SU-DHL-6 (cell line): ENCODE measurements at regions not wholly inside any gene's neighbourhood (a gene's known extent, or its start where the extent isn't known, plus 50 kb on each side); places are given as distances from the start of the nearest gene placed in this dataset.

Experiments used
- CTCF ChIP-seq: fragments of 200-600 bp; sonication (generic); IDR thresholded peaks from one replicate; pipeline ENCODE4 v1.5.1; 2017; ENCODE audit warnings: antibody characterized with exemption, mild to moderate bottlenecking, low read length, moderate library complexity; ENCODE audit not compliant: insufficient read depth, poor library complexity, severe bottlenecking
- EZH2phosphoT487 ChIP-seq: fragments of 200-600 bp; sonication (generic), shearing (Covaris generic); conservative IDR thresholded peaks from 2 replicates; pipeline ENCODE4 v1.6.1; 2018; ENCODE audit warnings: mild to moderate bottlenecking, antibody characterized with exemption, low read length, moderate library complexity, mixed read lengths

DNA sequence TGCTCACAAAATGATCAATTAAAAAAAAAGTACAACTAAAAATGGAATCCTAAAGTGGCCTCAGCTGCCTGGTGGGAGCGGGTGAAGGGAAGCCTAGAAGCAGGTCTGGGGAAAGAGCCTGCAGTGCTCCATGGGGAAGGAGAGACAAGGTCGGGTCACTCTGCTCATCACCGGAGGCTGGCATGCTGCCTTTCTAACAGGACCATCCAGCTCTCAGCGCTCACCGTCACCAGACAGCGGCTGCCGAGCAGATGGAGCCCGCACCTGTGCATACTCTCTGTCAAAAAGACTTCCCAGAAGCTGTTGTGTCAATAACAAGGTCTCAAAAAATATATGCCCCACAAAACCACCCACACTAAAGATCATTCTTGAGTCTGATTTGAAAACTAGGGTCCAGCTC lies 112.8 kb downstream of the BAMBI start:
- TF ChIP-seq CTCF, result no peak
- TF ChIP-seq EZH2phosphoT487, result no peak
